K562 (cell line): ENCODE measurements at regions not wholly inside any gene's neighbourhood (a gene's known extent, or its start where the extent isn't known, plus 50 kb on each side); places are given as distances from the start of the nearest gene placed in this dataset.

ENCODE experiments used
- ATAC-seq: fragments of 200-7000 bp; cut with Tn5 transposase; 3 replicates; pipeline ENCODE4 v1.9.1; 2020; ENCODE audit warnings: moderate library complexity
- BruUV-seq: library from RNA; stranded (reverse); fragments of 400-500 nt; replicated peaks from 2 replicates; lab custom pipeline; 2021; lab: Mats Ljungman, UMichigan
- CTCF ChIA-PET: fragments of 300-600 bp; formaldehyde crosslinking; extraction: SDS; loops from one replicate; lab custom pipeline; 2021; ENCODE audit warnings: low intra/inter-chr PET ratio; lab: Yijun Ruan, JAX
- POLR2A ChIA-PET: fragments of 300-600, 350-650 bp; sonication (Branson Sonifier 250); formaldehyde crosslinking; extraction: SDS; loops from one replicate; lab custom pipeline; 2021; ENCODE audit warnings: antibody characterized with exemption, inconsistent platforms; lab: Yijun Ruan, JAX
- DNase-seq, 4 experiments: peaks; one replicate each; pipeline versions ENCODE4 v3.0.0 to v3.0.0-alpha.2; 2011 to 2018; ENCODE audit warnings: low spot score in 3 of 4, mixed read lengths in 3 of 4; ENCODE audit errors: extremely low read depth in 1 of 4
- FAIRE-seq: peaks from 2 replicates; lab custom pipeline; 2011; peaks lifted over from hg19 to GRCh38; lab: Jason Lieb, UNC
- H2AFZ ChIP-seq: 2 replicates; pipeline ENCODE4 v1.6.0; 2011; ENCODE audit warnings: low read depth, low read length, control low read depth, inconsistent platforms
- H3K27ac ChIP-seq: fragments of 200-600 bp; 3 replicates; pipeline ENCODE4 v1.8.0; 2011; ENCODE audit warnings: low read depth, mild to moderate bottlenecking, control low read depth, inconsistent platforms, low read length, moderate library complexity, mixed read lengths; ENCODE audit errors: extremely low read depth
- H3K27me3 ChIP-seq, 2 experiments: fragments of 300-600 bp in 1 of 2; 2 replicates in 1 of 2; 3 replicates in 1 of 2; pipeline versions ENCODE4 v1.6.0 to v1.8.0; 2011; ENCODE audit warnings: inconsistent platforms in 2 of 2, low read length in 2 of 2, mild to moderate bottlenecking in 1 of 2, mixed read lengths in 1 of 2, moderate library complexity in 1 of 2; ENCODE audit not compliant: control insufficient read depth in 2 of 2, insufficient read depth in 2 of 2
- H3K36me3 ChIP-seq: fragments of 300-600 bp; 3 replicates; pipeline ENCODE4 v1.8.0; 2011; ENCODE audit warnings: mild to moderate bottlenecking, low read length, inconsistent platforms; ENCODE audit not compliant: control insufficient read depth, insufficient read depth
- H3K4me1 ChIP-seq, 2 experiments: fragments of 200-600 bp in 1 of 2; replicated peaks in 1 of 2; 2 replicates in 1 of 2; 3 replicates in 1 of 2; pipeline versions ENCODE4 v1.5.1 to v1.8.0; 2011; ENCODE audit warnings: inconsistent platforms in 2 of 2, low read length in 2 of 2, mild to moderate bottlenecking in 1 of 2, mixed read lengths in 1 of 2, moderate library complexity in 1 of 2; ENCODE audit not compliant: control insufficient read depth in 2 of 2, insufficient read depth in 2 of 2
- H3K4me2 ChIP-seq: 2 replicates; pipeline ENCODE4 v1.6.1; 2011; ENCODE audit warnings: low read length, control low read depth, inconsistent platforms, mixed read lengths; ENCODE audit not compliant: insufficient read depth
- H3K4me3 ChIP-seq: fragments of 200-600 bp; sonication (generic), shearing (Covaris generic); 2 replicates; pipeline ENCODE4 v1.5.1; 2016; ENCODE audit warnings: control low read depth, inconsistent platforms
- H3K79me2 ChIP-seq: fragments of 200-600 bp; 3 replicates; pipeline ENCODE4 v1.8.0; 2011; ENCODE audit warnings: low read length, inconsistent platforms; ENCODE audit not compliant: control insufficient read depth, insufficient read depth
- H3K9ac ChIP-seq, 2 experiments: 2 replicates each; pipeline versions ENCODE4 v1.6.0 to v1.6.1; 2011; ENCODE audit warnings: low read depth in 2 of 2, low read length in 2 of 2, control low read depth in 1 of 2, inconsistent platforms in 1 of 2, mild to moderate bottlenecking in 1 of 2, mixed read lengths in 1 of 2; ENCODE audit not compliant: insufficient read depth in 1 of 2
- H3K9me1 ChIP-seq: one replicate; pipeline ENCODE4 v1.6.0; 2011; ENCODE audit warnings: inconsistent platforms, mild to moderate bottlenecking, low read length, moderate library complexity; ENCODE audit not compliant: control insufficient read depth, insufficient read depth
- H3K9me3 ChIP-seq: replicated peaks from 2 replicates; pipeline ENCODE4 v1.5.1; 2011; ENCODE audit warnings: low read depth, low read length, inconsistent platforms; ENCODE audit not compliant: control insufficient read depth, insufficient read depth
- H4K20me1 ChIP-seq: replicated peaks from 2 replicates; pipeline ENCODE4 v1.6.1; 2011; ENCODE audit warnings: low read length, inconsistent platforms, mixed read lengths; ENCODE audit not compliant: control insufficient read depth, insufficient read depth
- CCAR2 ChIP-seq: fragments of 200-400 bp; formaldehyde crosslinking; IDR thresholded peaks from 2 replicates; pipeline ENCODE4 v1.6.1; 2017; ENCODE audit warnings: mild to moderate bottlenecking, low read depth, low read length
- CREM ChIP-seq: IDR thresholded peaks from 2 replicates; pipeline ENCODE4 v1.6.1; 2014; ENCODE audit warnings: antibody characterized with exemption, low read depth
- CTBP1 ChIP-seq: fragments of 450-650 bp; IDR thresholded peaks from 2 replicates; pipeline ENCODE4 v1.6.1; 2016; ENCODE audit warnings: borderline replicate concordance
- DACH1 ChIP-seq: fragments of 450-650 bp; IDR thresholded peaks from 2 replicates; pipeline ENCODE4 v1.6.1; 2018; ENCODE audit not compliant: partially characterized antibody
- EZH2 ChIP-seq: IDR thresholded peaks from 2 replicates; pipeline ENCODE4 v1.6.1; 2012; ENCODE audit warnings: low read depth, mild to moderate bottlenecking, inconsistent platforms, low read length, borderline replicate concordance
- GTF2F1 ChIP-seq: IDR thresholded peaks from 2 replicates; pipeline ENCODE4 v1.6.1; 2011; ENCODE audit warnings: low read depth, low read length, improper control_type of control experiment
- NCOA4 ChIP-seq: fragments of 450-650 bp; IDR thresholded peaks from 2 replicates; pipeline ENCODE4 v1.6.1; 2018; ENCODE audit warnings: mild to moderate bottlenecking; ENCODE audit not compliant: partially characterized antibody
- NFE2 ChIP-seq: IDR thresholded peaks from 2 replicates; pipeline ENCODE4 v1.6.1; 2014; ENCODE audit warnings: antibody characterized with exemption, low read depth
- PPARD ChIP-seq: fragments of 250-450 bp; sonication (Bioruptor Pico); IDR thresholded peaks from 2 replicates; pipeline ENCODE4 v1.8.0; 2022; ENCODE audit warnings: inconsistent platforms, mild to moderate bottlenecking, moderate library complexity
- SMAD2 ChIP-seq: fragments of 150-350 bp; IDR thresholded peaks from 2 replicates; pipeline ENCODE4 v1.6.1; 2014; ENCODE audit warnings: low read depth, mild to moderate bottlenecking, low read length
- SOX6 ChIP-seq: fragments of 450-650 bp; IDR thresholded peaks from 2 replicates; pipeline ENCODE4 v1.6.1; 2014; ENCODE audit warnings: mild to moderate bottlenecking
- ZBTB17 ChIP-seq: fragments of 450-650 bp; formaldehyde crosslinking; IDR thresholded peaks from 2 replicates; pipeline ENCODE4 v1.4.0; 2020; ENCODE audit warnings: mild to moderate bottlenecking
- WGBS: fragments of 100-300 bp; shearing (Covaris generic); methylation state at CpG from one replicate; pipeline ENCODE4 v1.1.6; 2016; ENCODE audit warnings: low coverage, mixed read lengths; ENCODE audit not compliant: insufficient coverage; ENCODE audit errors: missing lambda C conversion rate; 5-methylcytosine and 5-hydroxymethylcytosine counted together
- in situ Hi-C: fragments of 300-500 bp; cut with MboI; formaldehyde crosslinking; loops from 4 replicates; pipeline ENCODE4 v1.15.0; 2018; ENCODE audit warnings: inconsistent platforms, mixed read lengths
- intact Hi-C: fragments of 100-400 bp; cut with micrococcal nuclease; formaldehyde crosslinking; loops from 2 replicates; pipeline ENCODE4 v1.14.2; 2022
- TF ChIP-seq, protein P1 (sequence below): fragments of 450-650 bp; IDR thresholded peaks from 2 replicates; pipeline ENCODE4 v1.7.1; 2018; ENCODE audit warnings: mild to moderate bottlenecking, low read depth; ENCODE audit not compliant: partially characterized antibody
- TF ChIP-seq, protein P2 (sequence below): sonication (generic); formaldehyde crosslinking; IDR thresholded peaks from 2 replicates; pipeline ENCODE4 v1.8.1; 2023; ENCODE audit warnings: missing genetic modification reagents, mild to moderate bottlenecking, borderline replicate concordance

DNA sequence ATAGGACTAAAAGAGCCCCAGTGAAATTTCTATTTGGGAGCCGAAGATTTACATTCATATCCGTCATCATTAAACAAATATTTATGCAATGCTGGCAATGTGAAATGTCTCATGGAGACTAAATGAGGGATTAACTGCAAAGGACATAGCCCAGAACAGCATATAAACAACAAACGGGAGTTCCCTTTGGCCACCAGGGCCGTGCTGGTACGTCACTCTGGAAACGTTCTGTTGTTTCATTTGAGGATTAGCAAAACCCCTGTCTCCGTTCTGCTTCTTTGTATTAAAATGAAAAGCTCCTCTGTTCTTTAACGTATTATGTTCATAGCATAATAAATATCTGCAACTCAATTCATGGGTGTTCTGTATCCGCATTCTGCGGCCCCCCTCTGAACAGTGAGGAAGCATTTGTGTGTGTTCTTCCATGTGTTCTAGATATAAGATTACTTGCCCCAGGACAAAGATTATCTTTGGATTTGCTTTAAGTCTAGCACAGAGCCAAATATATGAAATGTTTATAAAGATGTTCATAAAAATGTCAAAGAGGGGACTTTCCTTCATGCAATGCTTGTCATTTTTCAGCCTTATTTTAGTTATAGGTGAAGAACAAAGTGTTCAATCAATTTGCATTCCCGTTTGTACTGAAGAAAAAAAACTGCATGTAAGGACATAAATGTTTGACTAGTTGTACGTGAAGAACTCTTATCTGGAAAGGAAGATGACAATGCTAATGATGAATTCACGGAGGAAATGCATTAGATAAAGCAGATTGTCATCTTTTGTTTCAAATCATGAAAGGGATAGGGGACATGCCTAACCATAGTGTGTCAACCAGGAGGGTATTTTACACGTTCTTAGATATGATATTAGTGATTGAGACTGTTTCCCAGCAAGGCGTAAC lies 90.0 kb upstream of the TNFAIP3 start:
- no peaks in the 10 kb centered on the region for H4K20me1 ChIP-seq
- 0 out of 3 replicates have a peak, but pooled peaks have one; percentile 18 for ATAC-seq
- no TSS peak for BruUV-seq
- no peak for DNase-seq
- H3K27ac ChIP-seq = no peak overlapping the region
- no peaks in the 10 kb centered on the region for H3K27me3 ChIP-seq
- POLR2A ChIA-PET = interaction anchor here (1.1 kb wide), 1 partner anchor 12 kb away, joined by 3 read pairs; no protein-coding TSS in a partner anchor
- H3K79me2 ChIP-seq = no peaks in the 10 kb centered on the region
- H3K9ac ChIP-seq = no peak overlapping the region
- FAIRE-seq = no peak
- intact Hi-C loops = no loop called here
- H3K36me3 ChIP-seq = no peaks in the 10 kb centered on the region
- no peak overlapping the region for H3K4me3 ChIP-seq
- in situ Hi-C loops = no loop called here
- no peak overlapping the region for H3K4me2 ChIP-seq
- no peaks in the 10 kb centered on the region for H3K9me1 ChIP-seq
- CTCF ChIA-PET = interaction anchor here (0.7 kb wide), 1 partner anchor 510 kb away, joined by 3 read pairs; no protein-coding TSS in a partner anchor
- H2AFZ ChIP-seq = no peak overlapping the region
- peaks cover 0 to 8% of the 10 kb centered on the region in 2 experiments; a peak in 1 of 5 replicates for H3K4me1 ChIP-seq
- WGBS = 38% methylated on average over 15 of the region's 15 CpGs
- no peaks in the 10 kb centered on the region for H3K9me3 ChIP-seq
- no peak for TF ChIP-seq EZH2
- no peak for TF ChIP-seq DACH1
- TF ChIP-seq, protein P1, sequence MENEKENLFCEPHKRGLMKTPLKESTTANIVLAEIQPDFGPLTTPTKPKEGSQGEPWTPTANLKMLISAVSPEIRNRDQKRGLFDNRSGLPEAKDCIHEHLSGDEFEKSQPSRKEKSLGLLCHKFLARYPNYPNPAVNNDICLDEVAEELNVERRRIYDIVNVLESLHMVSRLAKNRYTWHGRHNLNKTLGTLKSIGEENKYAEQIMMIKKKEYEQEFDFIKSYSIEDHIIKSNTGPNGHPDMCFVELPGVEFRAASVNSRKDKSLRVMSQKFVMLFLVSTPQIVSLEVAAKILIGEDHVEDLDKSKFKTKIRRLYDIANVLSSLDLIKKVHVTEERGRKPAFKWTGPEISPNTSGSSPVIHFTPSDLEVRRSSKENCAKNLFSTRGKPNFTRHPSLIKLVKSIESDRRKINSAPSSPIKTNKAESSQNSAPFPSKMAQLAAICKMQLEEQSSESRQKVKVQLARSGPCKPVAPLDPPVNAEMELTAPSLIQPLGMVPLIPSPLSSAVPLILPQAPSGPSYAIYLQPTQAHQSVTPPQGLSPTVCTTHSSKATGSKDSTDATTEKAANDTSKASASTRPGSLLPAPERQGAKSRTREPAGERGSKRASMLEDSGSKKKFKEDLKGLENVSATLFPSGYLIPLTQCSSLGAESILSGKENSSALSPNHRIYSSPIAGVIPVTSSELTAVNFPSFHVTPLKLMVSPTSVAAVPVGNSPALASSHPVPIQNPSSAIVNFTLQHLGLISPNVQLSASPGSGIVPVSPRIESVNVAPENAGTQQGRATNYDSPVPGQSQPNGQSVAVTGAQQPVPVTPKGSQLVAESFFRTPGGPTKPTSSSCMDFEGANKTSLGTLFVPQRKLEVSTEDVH = no peak
- no peak for TF ChIP-seq PPARD
- TF ChIP-seq, protein P2, sequence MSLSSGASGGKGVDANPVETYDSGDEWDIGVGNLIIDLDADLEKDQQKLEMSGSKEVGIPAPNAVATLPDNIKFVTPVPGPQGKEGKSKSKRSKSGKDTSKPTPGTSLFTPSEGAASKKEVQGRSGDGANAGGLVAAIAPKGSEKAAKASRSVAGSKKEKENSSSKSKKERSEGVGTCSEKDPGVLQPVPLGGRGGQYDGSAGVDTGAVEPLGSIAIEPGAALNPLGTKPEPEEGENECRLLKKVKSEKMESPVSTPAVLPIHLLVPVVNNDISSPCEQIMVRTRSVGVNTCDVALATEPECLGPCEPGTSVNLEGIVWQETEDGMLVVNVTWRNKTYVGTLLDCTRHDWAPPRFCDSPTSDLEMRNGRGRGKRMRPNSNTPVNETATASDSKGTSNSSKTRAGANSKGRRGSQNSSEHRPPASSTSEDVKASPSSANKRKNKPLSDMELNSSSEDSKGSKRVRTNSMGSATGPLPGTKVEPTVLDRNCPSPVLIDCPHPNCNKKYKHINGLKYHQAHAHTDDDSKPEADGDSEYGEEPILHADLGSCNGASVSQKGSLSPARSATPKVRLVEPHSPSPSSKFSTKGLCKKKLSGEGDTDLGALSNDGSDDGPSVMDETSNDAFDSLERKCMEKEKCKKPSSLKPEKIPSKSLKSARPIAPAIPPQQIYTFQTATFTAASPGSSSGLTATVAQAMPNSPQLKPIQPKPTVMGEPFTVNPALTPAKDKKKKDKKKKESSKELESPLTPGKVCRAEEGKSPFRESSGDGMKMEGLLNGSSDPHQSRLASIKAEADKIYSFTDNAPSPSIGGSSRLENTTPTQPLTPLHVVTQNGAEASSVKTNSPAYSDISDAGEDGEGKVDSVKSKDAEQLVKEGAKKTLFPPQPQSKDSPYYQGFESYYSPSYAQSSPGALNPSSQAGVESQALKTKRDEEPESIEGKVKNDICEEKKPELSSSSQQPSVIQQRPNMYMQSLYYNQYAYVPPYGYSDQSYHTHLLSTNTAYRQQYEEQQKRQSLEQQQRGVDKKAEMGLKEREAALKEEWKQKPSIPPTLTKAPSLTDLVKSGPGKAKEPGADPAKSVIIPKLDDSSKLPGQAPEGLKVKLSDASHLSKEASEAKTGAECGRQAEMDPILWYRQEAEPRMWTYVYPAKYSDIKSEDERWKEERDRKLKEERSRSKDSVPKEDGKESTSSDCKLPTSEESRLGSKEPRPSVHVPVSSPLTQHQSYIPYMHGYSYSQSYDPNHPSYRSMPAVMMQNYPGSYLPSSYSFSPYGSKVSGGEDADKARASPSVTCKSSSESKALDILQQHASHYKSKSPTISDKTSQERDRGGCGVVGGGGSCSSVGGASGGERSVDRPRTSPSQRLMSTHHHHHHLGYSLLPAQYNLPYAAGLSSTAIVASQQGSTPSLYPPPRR (CRISPR knock-in tag) = no peak
- no peak for TF ChIP-seq CREM
- no peak for TF ChIP-seq GTF2F1
- no peak for TF ChIP-seq NCOA4
- TF ChIP-seq ZBTB17 = no peak
- TF ChIP-seq SMAD2 = no peak
- TF ChIP-seq CTBP1 = peak; percentile 22; the same call in 1 of the 2 replicates
- no peak for TF ChIP-seq CCAR2
- TF ChIP-seq NFE2 = no peak
- 0 out of 2 replicates have a peak, but pooled peaks have one; percentile 54 for TF ChIP-seq SOX6
